OCI-LY1 (cell line): ENCODE measurements at regions not wholly inside any gene's neighbourhood (a gene's known extent, or its start where the extent isn't known, plus 50 kb on each side); places are given as distances from the start of the nearest gene placed in this dataset.

Experiments used
- H2AFZ ChIP-seq: fragments of 200-600 bp; sonication (generic), shearing (Covaris generic); 2 replicates; pipeline ENCODE4 v1.6.0; 2014; ENCODE audit warnings: antibody characterized with exemption, mild to moderate bottlenecking, low read length
- H3F3A ChIP-seq: fragments of 200-600 bp; sonication (generic), shearing (Covaris generic); 2 replicates; pipeline ENCODE4 v1.6.0; 2014; ENCODE audit warnings: mild to moderate bottlenecking, antibody characterized with exemption, low read length, moderate library complexity; ENCODE audit not compliant: insufficient read depth
- H3K27ac ChIP-seq: fragments of 200-600 bp; sonication (generic); 2 replicates; pipeline ENCODE4 v1.5.1; 2014; ENCODE audit warnings: low read length, mixed run types, mild to moderate bottlenecking, low read depth; ENCODE audit not compliant: poor library complexity, severe bottlenecking
- H3K27me3 ChIP-seq: fragments of 200-600 bp; sonication (generic); 2 replicates; pipeline ENCODE4 v1.6.0; 2014; ENCODE audit warnings: antibody characterized with exemption, mild to moderate bottlenecking, low read length, moderate library complexity; ENCODE audit not compliant: insufficient read depth
- H3K36me3 ChIP-seq: fragments of 200-600 bp; sonication (generic); 2 replicates; pipeline ENCODE4 v1.6.1; 2014; ENCODE audit warnings: mild to moderate bottlenecking, antibody characterized with exemption, low read length, moderate library complexity, mixed read lengths; ENCODE audit not compliant: insufficient read depth
- H3K4me1 ChIP-seq: fragments of 200-600 bp; sonication (generic); 2 replicates; pipeline ENCODE4 v1.5.1; 2014; ENCODE audit warnings: mild to moderate bottlenecking, low read length, moderate library complexity; ENCODE audit not compliant: insufficient read depth, severe bottlenecking
- H3K4me2 ChIP-seq: fragments of 200-600 bp; sonication (generic), shearing (Covaris generic); 2 replicates; pipeline ENCODE4 v1.6.1; 2014; ENCODE audit warnings: low read length
- H3K4me3 ChIP-seq: fragments of 200-600 bp; sonication (generic); 2 replicates; pipeline ENCODE4 v1.5.1; 2014; ENCODE audit warnings: low read length, low read depth, mild to moderate bottlenecking, mixed read lengths; ENCODE audit not compliant: poor library complexity, severe bottlenecking
- H3K79me2 ChIP-seq: fragments of 200-600 bp; shearing (Covaris generic); 2 replicates; pipeline ENCODE4 v1.6.1; 2016; ENCODE audit warnings: mixed run types, low read length, mixed read lengths; ENCODE audit not compliant: insufficient read depth
- H3K9ac ChIP-seq: fragments of 200-600 bp; sonication (generic), shearing (Covaris generic); 2 replicates; pipeline ENCODE4 v1.6.1; 2014; ENCODE audit warnings: mild to moderate bottlenecking, low read length, mixed read lengths
- H3K9me2 ChIP-seq: fragments of 200-600 bp; sonication (generic), shearing (Covaris generic); 2 replicates; pipeline ENCODE4 v1.6.1; 2014; ENCODE audit warnings: low read depth, mild to moderate bottlenecking, low read length, mixed read lengths
- H3K9me3 ChIP-seq: fragments of 200-600 bp; shearing (Covaris generic); 2 replicates; pipeline ENCODE4 v1.6.1; 2014; ENCODE audit warnings: low read length, mixed read lengths
- H4K20me1 ChIP-seq: fragments of 200-600 bp; sonication (generic), shearing (Covaris generic); 2 replicates; pipeline ENCODE4 v1.6.0; 2016; ENCODE audit warnings: mild to moderate bottlenecking, low read length; ENCODE audit not compliant: insufficient read depth
- CTCF ChIP-seq: fragments of 200-600 bp; sonication (generic), shearing (Covaris generic); IDR thresholded peaks from 2 replicates; pipeline ENCODE4 v1.5.1; 2017; ENCODE audit warnings: mild to moderate bottlenecking, antibody characterized with exemption, low read length, moderate library complexity, mixed read lengths
- EZH2 ChIP-seq: fragments of 200-600 bp; sonication (generic), shearing (Covaris generic); IDR thresholded peaks from 2 replicates; pipeline ENCODE4 v1.8.0; 2017; ENCODE audit warnings: borderline replicate concordance, mixed run types, mild to moderate bottlenecking, antibody characterized with exemption, low read length, moderate library complexity, mixed read lengths

- H3K9me2 ChIP-seq: no peaks in the 10 kb centered on the region
- H3K79me2 ChIP-seq: no peaks in the 10 kb centered on the region
- H3K9me3 ChIP-seq: no peaks in the 10 kb centered on the region
- H3K36me3 ChIP-seq: no peaks in the 10 kb centered on the region
- H4K20me1 ChIP-seq: no peaks in the 10 kb centered on the region
- H3K9ac ChIP-seq: no peak overlapping the region
- H3K27me3 ChIP-seq: no peaks in the 10 kb centered on the region
- H3K4me3 ChIP-seq: no peak overlapping the region
- H3F3A ChIP-seq: no peaks in the 10 kb centered on the region
- no peak overlapping the region for H2AFZ ChIP-seq
- no peak overlapping the region for H3K4me2 ChIP-seq
- no peak for TF ChIP-seq CTCF
- no peak overlapping the region for H3K27ac ChIP-seq
- no peaks in the 10 kb centered on the region for H3K4me1 ChIP-seq
Measured at GRCh38 chr17:13962716-13963240, 106.5 kb upstream of the COX10 start.

GRCh38 chr17:13967416-13967815 lies 101.9 kb upstream of the COX10 start:
- TF ChIP-seq CTCF: no peak
- TF ChIP-seq EZH2: no peak
- no peaks in the 10 kb centered on the region for H3K9me3 ChIP-seq
- no peaks in the 10 kb centered on the region for H3K36me3 ChIP-seq
- H3K27me3 ChIP-seq: no peaks in the 10 kb centered on the region; the same call in 1 of the 2 replicates
- no peak overlapping the region for H3K4me2 ChIP-seq
- H3K79me2 ChIP-seq: no peaks in the 10 kb centered on the region
- H3K27ac ChIP-seq: no peak overlapping the region
- H3F3A ChIP-seq: no peaks in the 10 kb centered on the region
- no peak overlapping the region for H2AFZ ChIP-seq
- H3K9me2 ChIP-seq: no peaks in the 10 kb centered on the region
- no peak overlapping the region for H3K9ac ChIP-seq
- no peak overlapping the region for H3K4me3 ChIP-seq
- no peaks in the 10 kb centered on the region for H3K4me1 ChIP-seq
- no peaks in the 10 kb centered on the region for H4K20me1 ChIP-seq

- no peak overlapping the region for H3K9ac ChIP-seq
- no peak overlapping the region for H3K4me2 ChIP-seq
- no peak overlapping the region for H3K4me3 ChIP-seq
- no peaks in the 10 kb centered on the region for H4K20me1 ChIP-seq
- no peak for TF ChIP-seq CTCF
- no peaks in the 10 kb centered on the region; the same call in 1 of the 2 replicates for H3K27me3 ChIP-seq
- H3K36me3 ChIP-seq: no peaks in the 10 kb centered on the region
- no peaks in the 10 kb centered on the region for H3K9me2 ChIP-seq
- H3K27ac ChIP-seq: no peak overlapping the region
- H3F3A ChIP-seq: no peaks in the 10 kb centered on the region
- H3K9me3 ChIP-seq: no peaks in the 10 kb centered on the region
- H3K79me2 ChIP-seq: no peaks in the 10 kb centered on the region
- no peak overlapping the region for H2AFZ ChIP-seq
- H3K4me1 ChIP-seq: no peaks in the 10 kb centered on the region
Measured at GRCh38 chr17:13970531-13970930, 98.8 kb upstream of the COX10 start.
